ENCODE measurements at regions not wholly inside any gene's neighbourhood (a gene's known extent, or its start where the extent isn't known, plus 50 kb on each side); places are given as distances from the start of the nearest gene placed in this dataset.
"Not testable (repeated sequence)": the region's sequence is repeated elsewhere in the genome, so short reads cannot be mapped to it uniquely, and the experiment has no call there.

DNA sequence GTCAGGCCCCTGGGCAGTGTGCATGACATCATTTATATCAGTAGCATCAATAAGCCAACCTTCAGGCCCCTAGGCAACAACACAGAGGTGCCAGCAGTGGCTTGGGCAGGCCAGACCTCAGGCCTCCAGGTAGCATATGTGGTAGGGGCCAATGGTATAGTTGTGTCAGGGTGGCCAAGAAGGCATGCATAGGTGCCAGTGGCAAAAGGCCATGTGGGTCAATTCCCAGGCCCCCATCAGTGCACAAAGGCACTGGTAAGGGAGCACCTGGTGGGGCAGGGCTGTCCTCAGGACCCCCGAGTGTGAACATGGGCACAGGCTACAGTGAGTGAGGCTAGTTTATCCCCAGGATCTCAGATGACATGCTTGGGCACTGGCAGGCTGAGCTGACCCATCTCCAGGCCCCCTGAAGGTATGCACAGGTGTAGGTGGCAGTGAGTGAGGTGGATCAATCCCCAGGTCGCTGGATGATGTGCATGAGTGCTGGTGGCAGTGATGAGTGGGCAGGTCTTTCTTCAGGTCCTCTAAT lies 244.1 kb upstream of the ZNF385D start:
- DNase-seq = no peak

GRCh38 chr3:22007368-22007767 lies 256.4 kb upstream of the ZNF385D start:
- no peak for DNase-seq

GRCh38 chr3:22010997-22011396 lies 260.0 kb upstream of the ZNF385D start:
- no peak for DNase-seq

DNA sequence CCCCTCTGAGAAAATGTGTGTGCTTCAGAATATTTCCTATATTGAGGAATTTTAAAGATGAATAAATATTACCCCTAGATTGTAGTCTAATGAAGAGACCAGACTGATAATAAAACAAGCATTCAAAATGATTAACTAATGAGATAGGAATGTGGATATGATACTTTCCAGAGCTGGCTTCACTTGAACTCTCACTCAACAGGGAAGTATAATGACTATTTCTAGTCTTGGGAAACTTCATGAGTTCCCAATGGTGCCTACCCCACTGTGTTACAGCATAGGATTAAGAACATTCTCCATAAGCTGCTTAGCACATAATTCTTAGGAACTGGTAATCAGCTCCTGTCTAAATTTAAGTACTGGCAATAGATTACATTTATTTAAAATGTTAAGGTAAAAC lies 261.5 kb upstream of the ZNF385D start:
- DNase-seq = no peak

- DNase-seq = no peak
These were observed 262.6 kb upstream of the ZNF385D start for GRCh38 chr3:22013641-22014040.

- DNase-seq = no peak
These were observed 265.2 kb upstream of the ZNF385D start for GRCh38 chr3:22016197-22016596.

DNA sequence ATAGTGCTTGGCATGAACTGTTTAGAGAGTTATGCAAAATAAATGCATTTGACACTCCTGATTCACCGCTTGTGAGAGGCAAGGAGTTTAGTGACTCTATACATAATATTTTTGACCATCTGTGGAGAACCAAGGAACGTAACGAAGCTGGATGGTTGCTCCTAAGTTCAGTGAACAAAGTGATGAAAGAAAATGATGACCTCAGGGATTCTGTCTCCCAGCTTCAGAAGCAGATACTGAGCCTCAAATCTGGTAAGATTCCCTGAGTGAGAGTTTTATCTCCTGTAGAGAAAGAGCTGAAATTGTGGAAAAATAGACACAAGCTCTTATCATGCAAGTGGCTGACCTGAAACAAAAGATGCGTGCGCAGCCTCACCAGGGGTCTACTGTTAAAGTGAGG lies 273.6 kb upstream of the ZNF385D start:
- not testable (repeated sequence) for DNase-seq

DNA sequence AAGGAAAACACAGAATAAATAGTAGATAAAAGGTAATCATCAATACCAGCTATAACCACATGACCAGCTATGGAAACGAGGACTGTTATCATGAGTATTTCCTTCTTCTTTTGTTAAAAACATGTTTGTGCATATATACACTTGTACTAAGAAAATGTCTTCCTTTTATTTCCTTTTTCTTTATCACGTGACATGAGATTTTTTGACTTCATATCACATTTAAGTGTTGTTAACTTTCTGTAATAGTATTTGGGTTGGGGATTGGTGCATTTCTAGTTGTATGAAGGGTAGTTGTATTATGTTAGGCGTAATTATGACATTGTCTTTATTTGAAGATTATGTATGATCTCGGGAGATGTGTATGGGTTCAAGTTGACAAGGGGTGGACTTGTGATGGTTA lies 278.5 kb upstream of the ZNF385D start:
- DNase-seq = no peak

- DNase-seq = no peak
These were observed 288.2 kb upstream of the ZNF385D start for GRCh38 chr3:22039161-22039560.

DNA sequence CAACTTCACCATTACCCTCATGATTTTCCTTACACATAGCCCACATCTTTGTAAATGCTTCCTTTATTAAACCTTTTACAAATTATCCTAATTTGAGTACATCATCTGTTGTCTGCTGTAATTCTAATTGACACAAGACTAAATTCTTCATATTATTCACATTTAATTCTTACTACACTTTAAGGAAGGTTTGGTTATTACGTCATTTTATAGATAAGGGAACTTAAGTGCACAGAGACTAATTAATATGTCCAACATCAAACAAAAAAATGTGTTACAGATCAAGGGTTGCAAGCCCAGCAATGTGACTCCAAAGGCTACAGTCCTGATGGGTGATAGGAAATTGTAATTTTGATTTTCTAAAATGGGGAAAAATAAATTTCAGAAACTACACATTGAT lies 289.1 kb upstream of the ZNF385D start:
- no peak for DNase-seq

- no peak for DNase-seq
These were observed 294.9 kb upstream of the ZNF385D start for GRCh38 chr3:22045882-22046281.

GRCh38 chr3:22063500-22063899 lies 312.5 kb upstream of the ZNF385D start:
- DNase-seq = no peak

DNA sequence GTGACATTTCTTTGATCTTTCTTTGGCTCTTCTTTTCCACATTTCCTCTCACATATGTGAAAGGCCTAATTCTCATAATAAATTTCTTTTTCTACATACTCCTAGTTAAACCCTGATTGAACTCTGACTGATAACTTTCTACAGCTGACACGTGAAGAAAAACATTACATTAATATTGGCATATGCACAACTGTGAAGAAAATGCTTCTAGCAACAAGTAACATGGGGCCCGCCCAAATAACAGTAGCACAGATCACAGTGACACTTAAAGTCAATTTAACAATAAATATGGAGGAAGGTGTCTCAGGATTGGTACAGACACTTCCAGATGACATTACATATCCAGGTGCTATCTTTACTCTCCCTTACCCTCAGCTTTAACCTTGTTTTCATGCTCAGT lies 317.6 kb upstream of the ZNF385D start:
- DNase-seq = no peak

- no peak for DNase-seq
These were observed 337.2 kb upstream of the ZNF385D start for GRCh38 chr3:22088204-22088603.

DNA sequence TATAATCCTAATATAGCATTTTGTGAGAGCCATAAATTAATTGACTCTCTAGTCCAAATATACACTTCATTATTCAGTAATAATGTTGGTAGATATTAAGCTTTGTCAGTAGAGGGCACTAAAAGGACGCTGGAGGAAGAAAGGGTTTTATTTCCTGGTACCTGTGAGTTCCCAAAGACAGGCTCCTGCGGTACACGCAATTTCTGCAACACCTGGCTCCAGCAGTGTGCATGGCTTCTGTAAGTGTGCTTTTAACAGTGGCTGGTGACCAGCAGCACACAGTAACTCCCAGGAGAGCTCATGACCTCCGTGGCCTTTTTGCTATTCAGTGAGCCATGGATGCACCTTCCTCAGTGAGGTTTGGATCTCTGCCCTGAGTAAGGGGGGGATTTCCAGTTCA lies 338.3 kb upstream of the ZNF385D start:
- peak; percentile 34 for DNase-seq

DNA sequence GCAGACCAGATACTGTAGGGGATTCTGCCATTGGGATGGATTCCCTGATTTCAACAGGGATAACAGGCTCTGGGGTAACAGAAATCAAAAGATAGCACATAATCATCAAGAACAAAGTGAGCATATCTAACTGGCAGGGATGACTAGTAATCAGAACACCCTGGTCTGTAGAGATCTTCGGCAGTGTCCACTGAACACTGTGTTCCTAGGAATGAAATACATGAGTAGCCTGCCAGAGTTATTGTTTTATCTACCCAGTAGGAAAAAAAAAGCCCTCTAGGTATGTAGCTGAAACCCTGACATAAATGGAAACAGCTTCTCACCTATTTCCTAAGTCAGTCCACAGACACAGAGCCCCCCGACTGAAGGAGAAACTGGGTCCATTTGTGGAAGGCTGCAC lies 340.3 kb upstream of the ZNF385D start:
- DNase-seq = no peak

DNA sequence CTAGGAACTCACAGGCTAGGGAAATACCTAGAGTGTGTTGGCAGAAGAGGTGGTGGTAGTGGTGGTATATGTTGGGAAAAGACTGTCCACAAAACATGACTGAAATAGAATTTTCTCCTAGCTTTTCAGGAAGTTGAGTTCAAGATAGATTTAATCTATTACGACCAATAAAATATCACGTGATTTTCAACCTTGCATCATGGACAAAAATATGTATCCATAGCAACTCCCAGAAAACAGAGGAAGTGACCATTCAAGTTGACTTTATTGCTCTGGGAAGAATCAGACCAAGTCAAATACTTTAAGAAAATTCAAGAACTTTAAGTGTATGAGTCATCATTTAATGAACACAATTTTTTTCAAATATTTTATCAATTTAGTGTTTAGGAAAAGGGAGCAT lies 347.0 kb upstream of the ZNF385D start:
- DNase-seq = no peak

GRCh38 chr3:22101351-22101750 lies 350.3 kb upstream of the ZNF385D start:
- no peak for DNase-seq

- DNase-seq = no peak
These were observed 350.8 kb upstream of the ZNF385D start for GRCh38 chr3:22101811-22102210.

DNA sequence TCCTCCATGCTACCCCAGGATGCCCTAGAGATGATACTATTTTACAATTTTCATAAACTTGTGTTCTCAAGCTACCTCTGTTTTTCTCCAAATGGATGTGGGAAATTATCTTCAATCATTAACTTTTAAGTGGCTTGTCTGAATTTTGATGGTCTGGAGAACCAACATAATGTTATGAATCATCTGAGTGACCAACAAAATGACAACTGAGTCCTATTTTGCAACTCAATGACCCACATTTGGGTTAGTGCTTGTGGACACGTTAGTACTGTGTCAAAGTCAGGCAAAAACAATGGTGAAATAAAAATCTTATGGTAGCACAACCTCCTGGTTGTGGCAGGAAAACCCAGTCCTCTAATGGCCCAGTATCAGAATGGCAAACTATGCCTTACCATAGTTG lies 352.4 kb upstream of the ZNF385D start:
- no peak for DNase-seq

- DNase-seq = no peak
These were observed 355.3 kb upstream of the ZNF385D start for GRCh38 chr3:22106213-22106896.

DNA sequence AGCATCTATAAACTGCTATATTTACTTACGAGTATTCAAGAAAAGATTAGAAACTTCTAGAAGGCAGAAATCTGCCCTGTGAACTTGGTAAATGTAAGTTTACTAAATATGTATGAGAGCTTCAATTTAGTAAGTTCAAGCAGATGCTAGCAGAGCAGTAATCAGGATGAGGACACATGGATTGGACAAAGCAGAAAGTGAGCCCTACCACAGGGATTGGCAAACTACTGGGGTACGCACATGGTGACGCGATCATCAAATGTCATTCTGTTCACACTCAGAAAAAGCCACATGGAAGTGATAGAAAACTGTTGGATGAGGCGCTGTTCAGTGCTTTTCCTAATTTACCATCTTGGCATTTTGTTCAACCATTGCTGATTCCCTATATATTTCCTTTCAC lies 360.2 kb upstream of the ZNF385D start:
- no peak for DNase-seq

DNA sequence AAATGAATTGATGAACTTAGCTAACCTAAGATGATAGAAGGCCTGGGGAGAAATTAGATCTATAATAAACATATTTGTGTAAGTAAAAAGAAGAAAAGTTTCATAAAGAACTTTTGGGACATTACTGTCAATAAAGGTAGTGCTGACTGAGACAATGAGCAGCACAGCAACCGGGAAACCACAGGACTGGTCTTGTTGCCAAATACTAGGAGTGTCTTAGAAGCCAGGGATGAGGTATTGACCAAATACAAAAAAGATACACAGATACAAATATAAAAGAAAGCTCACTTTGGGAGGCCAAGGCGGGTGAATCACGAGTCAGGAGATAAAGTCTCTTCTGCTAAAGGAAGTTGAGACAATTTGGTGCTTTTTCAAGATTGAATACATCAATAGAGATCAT lies 362.4 kb upstream of the ZNF385D start:
- no peak for DNase-seq

DNA sequence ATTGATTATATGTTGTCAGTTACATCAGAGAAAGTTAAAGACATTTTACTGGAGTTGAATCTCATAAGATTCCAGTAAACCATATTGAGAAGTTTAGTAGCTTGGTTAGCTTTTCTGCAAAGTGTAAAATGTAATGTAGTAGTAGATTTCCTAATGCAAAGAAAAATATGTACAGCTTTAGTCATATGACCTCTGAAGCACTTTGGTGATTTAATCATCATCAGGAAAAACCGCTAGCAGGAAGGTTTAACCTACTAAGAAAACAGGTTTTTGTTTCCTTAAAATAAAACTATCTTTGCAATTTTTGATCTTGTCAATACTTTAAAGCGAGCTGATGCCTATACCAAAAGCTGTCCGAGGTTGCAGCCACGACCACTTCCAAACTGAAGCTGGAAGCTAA lies 364.6 kb upstream of the ZNF385D start:
- DNase-seq = no peak

- no peak for DNase-seq
These were observed 366.1 kb upstream of the ZNF385D start for GRCh38 chr3:22117091-22117490.
